HepG2 (cell line): ENCODE measurements at regions not wholly inside any gene's neighbourhood (a gene's known extent, or its start where the extent isn't known, plus 50 kb on each side); places are given as distances from the start of the nearest gene placed in this dataset.

Experiments
- ATAC-seq: fragments of 200-7000 bp; cut with Tn5 transposase; 3 replicates; pipeline ENCODE4 v1.9.1; 2020; ENCODE audit warnings: mild to moderate bottlenecking, moderate library complexity
- BruUV-seq: library from RNA; stranded (reverse); fragments of 400-500 nt; replicated peaks from 2 replicates; lab custom pipeline; 2021; lab: Mats Ljungman, UMichigan
- CTCF ChIA-PET: fragments of 300-600 bp; formaldehyde crosslinking; extraction: SDS; loops from one replicate; lab custom pipeline; 2021; ENCODE audit warnings: low total read pairs, inconsistent platforms, low intra/inter-chr PET ratio; lab: Yijun Ruan, JAX
- POLR2A ChIA-PET: fragments of 350-600 bp; sonication (Branson Sonifier 250); formaldehyde crosslinking; loops from one replicate; lab custom pipeline; 2020; ENCODE audit warnings: antibody characterized with exemption, inconsistent platforms; lab: Yijun Ruan, JAX
- DNase-seq: peaks from one replicate; pipeline ENCODE4 v3.0.0-alpha.2; 2015; ENCODE audit warnings: low spot score
- FAIRE-seq: peaks from 3 replicates; lab custom pipeline; 2011; peaks lifted over from hg19 to GRCh38; lab: Jason Lieb, UNC
- H2AFZ ChIP-seq: one replicate; pipeline ENCODE4 v1.6.1; 2011; ENCODE audit warnings: low read length, inconsistent platforms
- H3K27ac ChIP-seq: fragments of 300-600 bp; 3 replicates; pipeline ENCODE4 v1.8.0; 2011; ENCODE audit warnings: mixed run types, mild to moderate bottlenecking, mixed read lengths, low read length, inconsistent platforms; ENCODE audit not compliant: insufficient read depth; ENCODE audit errors: extremely low read length
- H3K27me3 ChIP-seq, 2 experiments: fragments of 200-600 bp in 1 of 2; 2 replicates in 1 of 2; 3 replicates in 1 of 2; pipeline versions ENCODE4 v1.6.0 to v1.8.0; 2011; ENCODE audit warnings: low read length in 2 of 2, mild to moderate bottlenecking in 2 of 2, moderate library complexity in 2 of 2, inconsistent platforms in 1 of 2; ENCODE audit not compliant: insufficient read depth in 2 of 2, control insufficient read depth in 1 of 2
- H3K36me3 ChIP-seq, 2 experiments: fragments of 200-600 bp in 1 of 2; replicated peaks in 1 of 2; 2 replicates in 1 of 2; 3 replicates in 1 of 2; pipeline versions ENCODE4 v1.5.1 to v1.8.0; 2011; ENCODE audit warnings: low read length in 2 of 2, inconsistent platforms in 1 of 2; ENCODE audit not compliant: insufficient read depth in 2 of 2, control insufficient read depth in 1 of 2
- H3K4me1 ChIP-seq: 2 replicates; pipeline ENCODE4 v1.5.1; 2012; ENCODE audit warnings: low read length, inconsistent platforms; ENCODE audit not compliant: insufficient read depth
- H3K4me2 ChIP-seq: 2 replicates; pipeline ENCODE4 v1.6.0; 2011; ENCODE audit warnings: low read depth, low read length, inconsistent platforms
- H3K4me3 ChIP-seq, 3 experiments: fragments of 200-600 bp in 1 of 3; sonication (generic), shearing (Covaris generic) in 1 of 3; replicated peaks in 1 of 3; 2 replicates each; pipeline ENCODE4 v1.5.1; 2011 to 2016; ENCODE audit warnings: low read length in 3 of 3, inconsistent platforms in 2 of 3, low read depth in 2 of 3, mild to moderate bottlenecking in 2 of 3, control low read depth in 1 of 3, mixed read lengths in 1 of 3; ENCODE audit not compliant: insufficient read depth in 1 of 3
- H3K79me2 ChIP-seq: one replicate; pipeline ENCODE4 v1.6.1; 2011; ENCODE audit warnings: low read length, inconsistent platforms; ENCODE audit not compliant: insufficient read depth
- H3K9ac ChIP-seq: 2 replicates; pipeline ENCODE4 v1.6.0; 2011; ENCODE audit warnings: mild to moderate bottlenecking, low read depth, low read length, inconsistent platforms; ENCODE audit not compliant: insufficient read depth
- H3K9me3 ChIP-seq: 2 replicates; pipeline ENCODE4 v1.5.1; 2012; ENCODE audit warnings: mild to moderate bottlenecking, low read length
- H4K20me1 ChIP-seq: 2 replicates; pipeline ENCODE4 v1.6.0; 2011; ENCODE audit warnings: inconsistent platforms, mild to moderate bottlenecking, low read length, moderate library complexity; ENCODE audit not compliant: insufficient read depth
- ASH2L ChIP-seq: fragments of 300-600, 200-600 bp; sonication (generic); IDR thresholded peaks from 2 replicates; pipeline ENCODE4 v1.7.0; 2017; ENCODE audit warnings: low read depth, mild to moderate bottlenecking, moderate library complexity, mixed read lengths, low read length; ENCODE audit not compliant: insufficient read length
- CBX2 ChIP-seq, 2 experiments: fragments of 200-600 bp in 1 of 2; sonication (generic); formaldehyde crosslinking in 1 of 2; IDR thresholded peaks; 2 replicates each; pipeline versions ENCODE4 v1.7.0 to v1.8.1; 2018 to 2022; ENCODE audit warnings: low read depth in 2 of 2, low read length in 1 of 2, mild to moderate bottlenecking in 1 of 2, missing genetic modification reagents in 1 of 2
- CREB1 ChIP-seq, 2 experiments: fragments of 450-650 bp in 1 of 2; IDR thresholded peaks; 2 replicates each; pipeline ENCODE4 v1.6.1; 2016 to 2017; ENCODE audit warnings: control low read depth in 1 of 2, mild to moderate bottlenecking in 1 of 2, missing compliant biosample characterization in 1 of 2, missing genetic modification characterization in 1 of 2
- DNMT1 ChIP-seq: sonication (generic); formaldehyde crosslinking; IDR thresholded peaks from 2 replicates; pipeline ENCODE4 v1.5.1; 2020; ENCODE audit warnings: mild to moderate bottlenecking, missing genetic modification reagents
- IRF1 ChIP-seq: sonication (generic); formaldehyde crosslinking; IDR thresholded peaks from 2 replicates; pipeline ENCODE4 v1.4.0; 2020; ENCODE audit warnings: low read depth, mild to moderate bottlenecking, missing genetic modification reagents
- KAT8 ChIP-seq: IDR thresholded peaks from 2 replicates; pipeline ENCODE4 v1.6.1; 2016; ENCODE audit warnings: missing genetic modification reagents, missing compliant biosample characterization
- KLF13 ChIP-seq: sonication (generic); formaldehyde crosslinking; IDR thresholded peaks from 2 replicates; pipeline ENCODE4 v1.4.0; 2020; ENCODE audit warnings: mild to moderate bottlenecking, missing genetic modification reagents
- ZNF639 ChIP-seq: conservative IDR thresholded peaks from 2 replicates; pipeline ENCODE4 v1.6.1; 2018; ENCODE audit warnings: missing genetic modification reagents
- ZNF766 ChIP-seq: sonication (generic); formaldehyde crosslinking; IDR thresholded peaks from 2 replicates; pipeline ENCODE4 v1.5.0; 2020; ENCODE audit warnings: missing genetic modification reagents, borderline replicate concordance
- WGBS: methylation state at CpG from one replicate; pipeline ENCODE4 v1.1.6; 2017; ENCODE audit warnings: low lambda C conversion rate; 5-methylcytosine and 5-hydroxymethylcytosine counted together
- in situ Hi-C: cut with HindIII; loops from 2 replicates; pipeline ENCODE4 v1.10.0; 2017; ENCODE audit warnings: low pct_unique_long_range_greater_than_20kb; ENCODE audit not compliant: extremely low pct_ligation_motif_present
- intact Hi-C: fragments of 100-400 bp; cut with micrococcal nuclease; formaldehyde crosslinking; loops from one replicate; pipeline ENCODE4 v1.10.0; 2022; ENCODE audit not compliant: unreplicated experiment

GRCh38 chr4:1515763-1516162, 109.5 kb upstream of the NKX1-1 start:
- H3K4me2 ChIP-seq, result no peak overlapping the region
- BruUV-seq, result no TSS peak
- DNase-seq, result no peak
- no peaks in the 10 kb centered on the region for H3K4me1 ChIP-seq
- H2AFZ ChIP-seq, result no peak overlapping the region
- intact Hi-C loops, result no loop called here
- POLR2A ChIA-PET, result no interaction called here
- H3K27me3 ChIP-seq, result peaks cover 11 to 42% of the 10 kb centered on the region in 2 experiments; a peak in 3 of 5 replicates
- H3K79me2 ChIP-seq, result no peaks in the 10 kb centered on the region
- H3K4me3 ChIP-seq, result no peak overlapping the region
- no peak overlapping the region for H3K27ac ChIP-seq
- TF ChIP-seq KLF13 (no peak), ZNF766 (CRISPR knock-in tag) (no peak), ASH2L (no peak), CBX2 (IDR thresholded peaks at IDR 0.05; ENCODE audit: low read depth, low read length) (no peak), CBX2 (CRISPR knock-in tag; IDR thresholded peaks at IDR 0.05; ENCODE audit: low read depth) (no peak)
- TF ChIP-seq, all 625 proteins: peak for 0
- in situ Hi-C loops, result loop anchor here (10.0 kb wide), 1 partner anchor 161 kb away; no protein-coding TSS in a partner anchor
- Histone ChIP-seq H3K9ac (no peak overlapping the region), H3K36me3 (no peaks in the 10 kb centered on the region), H4K20me1 (no peaks in the 10 kb centered on the region), H3K9me3 (peaks cover 3% of the 10 kb centered on the region; the same call in 1 of the 2 replicates)
- CTCF ChIA-PET, result no interaction called here
- FAIRE-seq (no peak), ATAC-seq (no peak)
- WGBS, result 10% methylated on average over 5 of the region's 5 CpGs

GRCh38 chr4:1515156-1515555, 108.9 kb upstream of the NKX1-1 start:
- Histone ChIP-seq H3K27me3 (peaks cover 11 to 40% of the 10 kb centered on the region in 2 experiments; a peak in 3 of 5 replicates), H3K9me3 (peaks cover 3% of the 10 kb centered on the region; the same call in 1 of the 2 replicates), H2AFZ (no peak overlapping the region), H3K27ac (no peak overlapping the region), H3K79me2 (no peaks in the 10 kb centered on the region), H3K4me3 (no peak overlapping the region), H4K20me1 (no peaks in the 10 kb centered on the region), H3K4me1 (no peaks in the 10 kb centered on the region), H3K9ac (no peak overlapping the region), H3K4me2 (no peak overlapping the region), H3K36me3 (no peaks in the 10 kb centered on the region)
- no peak for FAIRE-seq
- intact Hi-C loops, result no loop called here
- BruUV-seq, result no TSS peak
- ChIA-PET POLR2A (no interaction called here), CTCF (no interaction called here)
- no peak for DNase-seq
- TF ChIP-seq KAT8 (CRISPR knock-in tag), result no peak
- TF ChIP-seq CREB1 (IDR thresholded peaks at IDR 0.05), result peak; percentile 93
- TF ChIP-seq CREB1 (CRISPR knock-in tag; IDR thresholded peaks at IDR 0.05), result no peak
- TF ChIP-seq IRF1, result no peak
- TF ChIP-seq DNMT1 (CRISPR knock-in tag), result no peak
- no peak for TF ChIP-seq ZNF639 (CRISPR knock-in tag)
- in situ Hi-C loops, result loop anchor here (10.0 kb wide), 1 partner anchor 160 kb away; no protein-coding TSS in a partner anchor
- no peak for ATAC-seq
